H1 (cell line): ENCODE measurements at regions not wholly inside any gene's neighbourhood (a gene's known extent, or its start where the extent isn't known, plus 50 kb on each side); places are given as distances from the start of the nearest gene placed in this dataset.

Source experiments
- ASH2L ChIP-seq: fragments of 200-600, 300-600 bp; sonication (generic); IDR thresholded peaks from one replicate; pipeline ENCODE4 v1.7.1; 2017; ENCODE audit warnings: low read length
- CHD2 ChIP-seq: IDR thresholded peaks from 2 replicates; pipeline ENCODE4 v1.6.1; 2012; ENCODE audit warnings: low read length, improper control_type of control experiment
- RBBP5 ChIP-seq: IDR thresholded peaks from 2 replicates; pipeline ENCODE4 v1.7.1; 2012; ENCODE audit warnings: low read depth, mild to moderate bottlenecking, inconsistent platforms, low read length, moderate library complexity, borderline replicate concordance
- RFX5 ChIP-seq: IDR thresholded peaks from 2 replicates; pipeline ENCODE4 v1.6.1; 2011; ENCODE audit warnings: low read depth, low read length, improper control_type of control experiment, borderline replicate concordance
- SRF ChIP-seq: IDR thresholded peaks from 2 replicates; pipeline ENCODE4 v1.6.1; 2011; ENCODE audit warnings: mild to moderate bottlenecking, low read depth, low read length, moderate library complexity

DNA sequence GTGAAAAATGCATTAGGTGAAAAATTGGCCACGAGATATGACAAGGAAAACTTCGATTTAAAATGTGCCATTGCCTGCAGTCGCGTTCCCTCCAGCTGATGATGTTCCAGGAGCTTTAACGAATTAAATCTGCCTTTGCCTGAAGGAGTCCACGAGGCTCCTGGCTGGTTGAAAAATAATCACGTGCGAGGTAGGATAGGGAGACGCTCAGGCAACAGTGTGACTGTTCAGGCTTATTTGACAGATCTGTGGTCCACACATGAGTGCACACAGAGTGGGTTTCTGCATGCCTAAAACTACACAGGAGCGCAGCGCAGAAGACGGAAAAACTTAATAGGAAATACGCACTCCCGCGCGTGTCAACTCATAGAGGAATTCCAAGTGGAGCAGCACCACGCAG lies 204.0 kb upstream of the PITRM1 start (continued):
- no peak for TF ChIP-seq RBBP5
- no peak for TF ChIP-seq RFX5
- no peak for TF ChIP-seq ASH2L
- TF ChIP-seq CHD2, result no peak
- TF ChIP-seq SRF, result no peak
